RKO (cell line): ENCODE measurements at regions not wholly inside any gene's neighbourhood (a gene's known extent, or its start where the extent isn't known, plus 50 kb on each side); places are given as distances from the start of the nearest gene placed in this dataset.
"Not testable (repeated sequence)": the region's sequence is repeated elsewhere in the genome, so short reads cannot be mapped to it uniquely, and the experiment has no call there.

Source experiments
- DNase-seq: peaks from one replicate; pipeline ENCODE4 v3.0.0-alpha.2; 2016; ENCODE audit warnings: low spot score

DNA sequence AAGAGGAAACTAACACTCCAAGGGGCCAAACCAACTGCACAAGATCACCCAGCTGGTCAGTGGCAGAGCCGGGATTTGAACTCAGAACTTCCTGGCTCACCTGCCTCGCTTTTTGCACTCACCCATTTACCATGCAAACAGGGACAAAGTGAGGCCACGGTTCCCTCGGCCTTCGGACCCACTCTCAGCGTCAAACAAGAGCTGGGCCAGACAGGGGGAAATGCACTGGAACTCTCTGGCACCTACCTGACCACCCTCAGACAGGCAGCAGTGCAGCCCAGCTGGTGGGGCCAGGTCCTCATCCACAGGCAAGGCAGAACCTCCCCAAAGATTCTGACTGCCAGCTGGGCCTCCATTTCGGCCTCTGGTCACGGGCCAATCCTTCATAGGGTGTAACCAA, 93.7 kb upstream of the SRSF6 start:
- no peak for DNase-seq

DNA sequence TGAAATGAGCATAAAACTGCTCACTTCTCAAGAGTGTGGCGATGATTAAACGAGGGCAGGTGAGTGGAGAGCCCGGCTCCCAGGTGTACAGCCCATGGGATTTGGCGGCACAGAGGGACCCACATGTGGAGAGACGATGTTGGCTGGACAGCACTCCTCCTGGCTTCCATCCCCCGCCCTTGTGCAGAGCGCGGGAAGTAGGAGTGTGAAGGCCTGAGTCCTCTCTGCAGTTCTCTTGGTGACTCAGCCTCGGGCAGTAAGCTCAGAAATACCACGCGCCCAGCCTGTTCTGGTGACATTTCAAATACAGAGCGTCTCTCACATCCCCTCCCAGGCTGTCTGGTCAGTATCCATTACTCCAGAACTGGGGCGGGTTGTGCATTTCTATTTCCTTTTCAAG, 94.2 kb upstream of the SRSF6 start:
- peak; percentile 7 for DNase-seq

DNA sequence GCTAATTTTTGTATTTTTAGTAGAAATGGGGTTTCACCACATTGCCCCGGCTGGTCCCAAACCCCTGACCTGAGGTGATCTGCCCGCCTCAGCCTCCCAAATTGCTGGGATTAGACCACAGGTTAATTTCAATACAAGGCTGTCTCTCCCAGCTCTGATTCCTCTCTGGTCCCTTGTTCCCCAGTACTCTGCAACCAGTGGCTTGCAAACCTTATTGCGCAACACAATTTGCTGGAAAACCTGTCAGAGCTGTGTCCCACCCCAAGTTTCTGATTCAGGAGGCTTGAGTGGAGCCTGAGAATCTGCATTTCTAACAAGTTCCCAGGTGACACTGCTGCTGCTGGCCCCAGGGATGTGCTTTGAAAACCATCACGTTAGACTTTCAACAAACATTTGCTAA, 96.2 kb upstream of the SRSF6 start:
- no peak for DNase-seq

DNA sequence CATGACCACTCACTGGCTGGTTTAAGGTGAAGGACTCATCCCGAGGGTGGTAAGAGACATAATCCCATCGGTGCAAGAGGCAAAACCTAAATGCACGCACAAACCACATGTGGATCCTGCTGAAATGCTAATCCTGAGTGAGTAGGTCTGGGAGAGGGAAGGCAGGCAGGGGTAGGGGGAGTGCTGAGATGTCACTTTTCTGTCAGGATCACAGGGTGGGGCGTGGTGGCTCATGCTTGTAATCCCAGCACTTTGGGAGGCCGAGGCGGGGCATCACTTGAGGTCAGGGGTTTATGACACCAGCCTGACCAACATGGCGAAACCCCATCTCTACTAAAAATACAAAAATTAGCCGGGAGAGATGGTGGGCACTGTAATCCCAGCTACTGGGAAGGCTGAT, 97.7 kb upstream of the SRSF6 start:
- DNase-seq: no peak

DNA sequence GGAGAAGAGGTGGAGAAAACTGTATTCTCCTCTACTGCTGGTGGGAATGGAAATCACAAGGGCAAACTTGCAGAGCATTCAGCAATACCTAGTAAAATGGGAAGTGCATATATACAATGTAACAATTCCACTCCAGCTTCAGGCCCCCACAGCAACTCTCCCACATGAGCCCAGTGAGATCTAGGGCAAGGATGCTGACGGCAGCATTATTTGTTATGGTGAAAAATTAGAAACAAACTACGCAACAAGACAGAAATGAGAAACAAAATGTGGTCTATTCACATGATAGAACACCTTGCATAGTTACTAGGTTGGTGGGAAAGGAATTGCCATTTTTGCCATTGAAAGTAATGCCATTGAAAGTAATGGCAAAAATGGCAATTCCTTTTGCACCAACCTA, 98.9 kb upstream of the SRSF6 start:
- no peak for DNase-seq

DNA sequence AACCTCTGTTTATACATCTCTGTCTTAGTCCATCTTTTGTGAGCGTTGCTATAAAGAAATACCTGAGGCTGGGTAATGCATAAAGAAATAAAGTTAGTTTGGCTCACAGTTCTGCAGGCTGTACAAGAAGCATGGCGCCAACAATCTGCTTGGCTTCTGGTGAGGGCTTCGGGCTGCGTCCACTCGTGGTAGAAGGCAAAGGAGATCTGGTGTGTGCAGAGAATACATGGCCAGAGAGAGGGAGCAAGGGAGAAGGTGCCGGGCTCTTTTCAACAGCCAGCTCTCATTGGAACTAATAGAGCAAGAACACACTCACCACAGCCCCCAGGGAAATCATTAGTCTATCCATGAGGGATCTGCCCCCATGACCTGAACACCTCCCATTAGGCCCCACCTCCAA, 100.3 kb upstream of the SRSF6 start:
- no peak for DNase-seq

DNA sequence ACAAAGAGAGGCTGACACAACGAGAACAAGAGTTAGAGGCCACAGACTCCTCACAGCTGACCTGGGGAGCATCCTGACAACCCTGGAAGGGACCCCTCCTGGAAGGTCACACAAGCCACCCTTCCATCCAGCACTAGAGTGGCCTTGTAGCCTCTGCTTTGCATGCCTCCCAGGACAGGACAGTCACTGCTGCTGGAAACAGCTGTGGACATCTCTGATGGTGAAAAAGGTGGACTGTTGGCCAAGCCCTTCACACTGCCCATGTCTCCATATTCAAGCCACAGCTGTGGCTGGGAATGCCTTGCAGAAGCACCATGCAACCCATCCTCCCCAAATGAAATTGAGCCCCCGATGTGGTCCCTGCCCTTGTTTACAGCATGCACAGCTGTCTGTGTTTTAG, 102.1 kb upstream of the SRSF6 start:
- no peak for DNase-seq

DNA sequence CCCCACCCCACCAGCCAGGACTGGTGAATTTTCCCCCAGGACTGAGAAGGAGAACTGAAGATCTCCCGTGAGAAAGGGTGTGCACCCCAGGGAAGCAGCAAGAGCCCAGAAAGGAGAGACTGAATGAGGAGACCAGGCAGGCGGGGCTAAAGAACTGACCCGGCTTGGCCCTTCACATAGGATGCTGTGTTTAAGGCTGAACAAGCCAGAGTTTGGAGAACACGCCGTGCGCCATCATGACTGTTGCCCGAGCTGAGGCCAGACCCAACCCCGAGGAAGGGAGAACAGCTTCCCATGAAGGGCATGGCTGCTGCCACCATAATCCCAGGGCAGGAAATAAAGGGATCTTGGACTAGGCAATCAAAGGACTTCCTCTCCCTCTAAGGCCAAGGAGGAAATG, 104.7 kb upstream of the SRSF6 start:
- no peak for DNase-seq

DNA sequence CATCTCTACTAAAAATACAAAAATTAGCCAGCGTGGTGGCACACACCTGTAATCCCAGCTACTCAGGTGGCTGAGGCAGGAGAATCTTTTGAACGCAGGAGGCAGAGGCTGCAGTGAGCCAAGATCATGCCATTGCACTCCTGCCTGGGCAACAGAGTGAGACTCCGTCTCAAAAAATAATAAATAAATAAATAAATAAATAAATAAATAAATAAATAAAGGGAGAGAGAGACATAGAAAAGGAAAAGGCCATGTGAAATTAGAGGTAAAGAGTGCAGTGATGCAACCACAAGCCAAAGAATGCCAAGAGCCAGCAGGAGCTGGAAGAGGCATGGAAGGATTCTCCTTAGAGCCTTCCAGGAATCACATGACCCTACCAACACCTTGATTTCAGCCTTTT, 107.0 kb upstream of the SRSF6 start:
- DNase-seq: not testable (repeated sequence)

DNA sequence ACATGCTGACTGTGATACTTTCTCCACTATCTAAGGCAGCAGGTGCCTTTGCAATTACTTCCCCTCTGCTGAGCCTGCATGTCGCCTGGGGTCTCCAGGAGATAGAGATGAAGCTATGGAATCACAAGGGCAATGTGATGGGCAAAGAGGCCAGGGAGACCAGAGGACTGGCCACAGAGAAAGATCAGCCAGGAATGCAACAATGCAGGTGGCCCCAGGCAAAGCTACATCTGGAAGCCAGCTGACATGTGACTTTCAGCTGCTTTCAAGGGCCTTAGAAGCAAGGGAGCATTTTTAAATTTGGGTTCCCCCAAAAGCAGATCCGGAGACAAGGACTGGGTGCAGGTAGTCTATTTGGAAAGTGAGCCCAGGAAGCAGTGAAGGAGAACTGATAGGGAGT, 107.9 kb upstream of the SRSF6 start:
- DNase-seq: no peak

DNA sequence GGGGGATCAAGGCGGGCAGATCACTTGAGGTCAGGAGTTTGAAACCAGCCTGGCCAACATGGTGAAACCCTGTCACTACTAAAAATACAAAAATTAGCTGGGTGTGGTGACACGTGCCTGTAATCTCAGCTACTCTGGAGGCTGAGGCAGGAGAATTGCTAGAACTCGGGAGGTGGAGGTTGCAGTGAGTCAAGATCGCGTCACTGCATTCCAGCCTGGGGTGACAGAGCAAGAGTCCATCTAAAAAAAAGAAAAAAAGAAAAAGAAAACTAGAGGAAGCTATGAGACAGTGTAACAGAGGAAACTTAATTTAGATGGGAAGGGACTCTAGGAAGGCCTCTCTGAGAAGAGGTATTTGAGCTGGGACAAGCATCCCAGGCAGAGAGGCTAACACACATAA, 109.9 kb upstream of the SRSF6 start:
- DNase-seq: not testable (repeated sequence)

DNA sequence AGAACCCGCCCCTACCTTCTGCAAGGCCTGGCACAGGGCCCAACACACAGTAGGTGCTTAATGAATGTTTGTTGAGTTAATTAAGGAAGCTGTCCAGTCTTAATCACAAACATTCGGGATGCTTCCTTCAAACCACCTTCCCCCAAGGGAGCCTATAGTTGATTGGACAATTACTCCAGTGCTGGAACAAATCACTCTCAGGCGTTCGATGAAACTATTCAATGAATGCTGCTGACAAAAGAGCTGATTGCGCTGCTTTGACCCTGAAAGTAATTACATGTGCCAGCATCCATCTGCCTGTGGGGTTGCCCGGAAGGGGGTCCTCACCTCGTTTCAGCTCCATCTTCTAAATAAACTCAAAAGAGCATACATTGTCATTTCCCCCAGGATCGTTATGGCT, 112.0 kb upstream of the SRSF6 start:
- no peak for DNase-seq

DNA sequence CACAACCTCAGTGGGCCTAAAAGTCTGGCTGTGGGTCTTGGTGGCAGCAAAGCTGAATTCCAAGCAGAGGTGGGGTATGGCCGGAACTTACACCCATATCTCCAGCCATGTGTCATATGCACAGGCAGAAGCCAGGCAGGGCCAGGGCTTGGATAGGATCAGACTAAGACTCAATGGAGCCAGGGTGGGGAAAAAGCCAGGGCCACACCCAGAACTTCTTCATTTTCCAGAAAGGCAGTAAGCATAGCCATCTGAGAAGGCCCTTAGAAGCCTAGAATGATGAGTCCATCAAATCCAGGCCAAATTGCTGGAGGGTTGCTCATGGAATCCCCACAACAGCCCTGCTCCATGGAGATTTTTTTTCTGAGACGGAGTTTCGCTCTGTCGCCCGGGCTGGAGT, 116.2 kb upstream of the SRSF6 start:
- DNase-seq: no peak

DNA sequence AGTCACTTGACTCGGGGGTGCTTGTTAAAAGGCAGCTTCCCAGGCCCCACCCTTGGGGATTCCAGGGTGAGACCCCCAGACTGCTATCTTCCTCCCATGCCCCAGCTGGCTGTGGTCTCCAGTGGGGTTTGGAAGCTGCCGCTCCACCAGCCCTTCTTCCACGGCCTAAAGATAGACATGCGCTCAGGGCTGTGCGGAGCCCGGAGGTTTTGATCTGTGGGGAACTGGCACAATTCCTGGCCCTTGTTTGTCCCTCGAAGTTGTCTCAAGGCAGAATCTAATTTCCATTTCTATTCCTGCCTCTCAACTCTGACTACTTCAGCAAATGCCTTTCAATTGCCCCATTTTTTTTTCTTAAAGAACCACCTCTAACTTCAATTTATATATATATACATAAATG, 120.7 kb upstream of the SRSF6 start:
- DNase-seq: no peak

DNA sequence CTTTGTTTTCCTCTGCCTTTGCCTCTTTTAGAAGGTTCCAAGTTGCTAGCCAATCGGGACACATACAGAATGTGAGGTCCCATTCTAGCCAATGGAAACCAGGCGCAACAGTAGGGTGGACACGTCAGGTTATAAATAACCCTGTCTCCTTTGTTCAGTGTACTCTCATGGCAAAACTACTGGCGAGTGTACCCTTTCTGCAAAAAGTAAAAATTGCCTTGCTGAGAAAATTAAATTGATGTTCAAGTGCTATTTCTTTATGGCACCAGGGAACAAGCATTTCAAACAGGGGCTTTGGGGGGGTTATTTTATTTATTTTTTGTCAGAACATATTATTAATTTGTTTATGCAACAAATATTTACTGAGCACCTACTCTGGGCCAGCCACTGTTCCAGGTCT, 123.6 kb upstream of the SRSF6 start:
- peak; percentile 25 for DNase-seq

DNA sequence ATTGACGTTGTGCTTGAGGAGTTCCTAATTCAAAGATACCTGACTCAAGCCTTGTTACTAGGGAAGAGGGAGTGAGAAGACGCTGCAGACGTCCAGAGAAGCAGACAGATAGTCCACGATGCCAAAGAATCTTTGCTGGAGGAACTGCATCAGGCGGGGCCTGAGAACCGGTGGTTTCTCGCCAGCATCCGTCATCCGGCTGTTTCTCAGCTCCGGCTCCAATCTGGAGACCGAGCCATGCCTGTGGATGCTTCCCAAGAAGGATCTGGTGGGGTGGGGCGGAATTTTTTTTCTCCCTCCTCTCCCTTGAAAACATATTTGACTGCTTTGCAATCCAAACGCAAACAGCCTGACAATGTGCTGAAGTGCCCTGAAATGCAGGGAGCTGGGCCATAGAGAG, 125.8 kb upstream of the SRSF6 start:
- DNase-seq: no peak

DNA sequence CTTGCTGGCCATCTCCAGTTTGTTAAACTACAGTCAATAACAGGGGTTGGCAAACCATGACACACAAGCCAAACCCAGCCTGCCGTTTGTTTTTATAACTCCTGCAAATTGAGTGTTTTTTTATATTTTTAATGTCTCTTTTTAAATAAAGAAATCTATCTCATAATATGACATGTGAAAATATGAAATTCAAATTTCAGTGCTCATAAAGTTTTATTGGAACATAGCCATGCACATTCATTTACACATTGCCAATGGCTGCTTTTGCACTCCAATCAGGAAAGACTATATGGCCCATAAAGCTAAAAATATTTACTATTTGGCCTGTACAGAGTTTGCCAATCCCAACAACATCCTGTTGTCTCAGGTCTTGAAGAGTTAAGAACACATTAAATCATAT, 129.0 kb upstream of the SRSF6 start:
- no peak for DNase-seq

DNA sequence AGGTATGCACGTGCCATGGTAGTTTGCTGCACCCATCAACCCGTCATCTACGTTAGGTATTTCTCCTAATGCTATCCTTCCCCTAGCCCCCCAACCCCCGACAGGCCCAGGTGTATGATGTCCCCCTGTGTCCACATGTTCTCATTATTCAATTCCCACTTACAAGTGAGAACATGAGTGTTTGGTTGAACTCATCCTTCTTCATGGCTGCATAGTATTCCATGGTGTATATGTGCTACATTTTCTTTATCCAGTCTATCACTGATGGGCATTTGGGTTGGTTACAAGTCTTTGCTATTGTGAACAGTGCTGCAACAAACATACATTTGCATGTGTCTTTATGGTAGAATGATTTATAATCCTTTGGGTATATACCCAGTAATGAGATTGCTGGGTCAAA, 130.5 kb upstream of the SRSF6 start:
- not testable (repeated sequence) for DNase-seq

DNA sequence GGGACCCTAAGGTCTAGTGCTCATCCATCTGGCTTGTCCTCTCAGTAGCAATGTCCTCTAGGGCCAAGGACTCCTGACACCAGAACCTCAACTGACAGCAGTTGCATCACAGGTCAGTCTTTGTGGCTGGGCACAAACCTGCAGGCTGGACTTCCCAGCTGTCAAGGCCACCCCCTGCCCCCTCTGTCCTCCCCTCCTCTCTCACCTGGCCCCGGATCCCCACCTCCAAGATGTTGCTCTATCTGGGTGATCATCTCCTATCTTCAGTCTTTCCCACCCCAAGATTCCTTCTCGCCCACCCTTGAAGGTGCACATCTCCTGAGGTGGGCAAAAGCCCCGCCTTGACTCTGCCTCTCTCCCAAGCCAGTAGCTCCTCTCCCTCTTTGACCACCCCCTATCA, 131.8 kb upstream of the SRSF6 start:
- no peak for DNase-seq

DNA sequence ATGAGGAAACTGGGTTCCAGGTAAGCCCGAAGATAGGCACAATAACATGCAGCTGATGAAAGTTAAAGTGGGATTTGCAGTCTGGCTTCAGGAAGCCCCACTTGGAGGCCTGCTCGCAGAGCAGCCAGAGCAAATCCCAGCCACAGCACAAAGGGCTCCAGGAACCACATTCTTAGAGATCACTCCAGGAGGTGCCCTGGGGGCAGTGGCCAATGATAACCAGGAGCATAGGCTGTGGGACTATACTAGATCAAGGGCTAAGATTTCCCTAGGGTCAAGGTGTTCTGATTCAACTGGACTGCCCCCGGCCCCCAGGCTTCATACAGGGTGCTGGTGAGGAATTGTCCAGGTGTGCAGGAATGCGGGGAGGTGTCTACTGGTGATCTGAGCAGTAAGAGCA, 133.9 kb upstream of the PTPRT start:
- DNase-seq: no peak

DNA sequence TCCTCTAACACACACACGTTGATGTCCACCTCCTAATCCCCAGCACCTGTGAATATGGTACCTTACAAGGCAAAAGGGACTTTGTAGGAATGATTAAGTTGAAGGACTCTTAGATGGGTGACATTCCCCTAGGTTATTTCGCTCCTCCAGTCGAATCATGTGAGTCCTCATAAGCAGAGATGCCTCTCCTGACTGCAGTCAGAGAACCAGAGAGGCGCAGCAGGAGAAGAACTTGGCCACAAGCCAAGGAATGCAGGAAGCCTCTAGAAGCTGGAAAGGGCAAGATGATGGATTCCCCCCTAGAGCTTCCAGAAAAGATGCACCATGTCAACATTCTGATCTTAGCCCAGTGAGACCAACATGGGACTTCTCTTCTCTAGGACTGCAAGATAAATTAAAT, 133.1 kb upstream of the PTPRT start:
- peak; percentile 11 for DNase-seq

DNA sequence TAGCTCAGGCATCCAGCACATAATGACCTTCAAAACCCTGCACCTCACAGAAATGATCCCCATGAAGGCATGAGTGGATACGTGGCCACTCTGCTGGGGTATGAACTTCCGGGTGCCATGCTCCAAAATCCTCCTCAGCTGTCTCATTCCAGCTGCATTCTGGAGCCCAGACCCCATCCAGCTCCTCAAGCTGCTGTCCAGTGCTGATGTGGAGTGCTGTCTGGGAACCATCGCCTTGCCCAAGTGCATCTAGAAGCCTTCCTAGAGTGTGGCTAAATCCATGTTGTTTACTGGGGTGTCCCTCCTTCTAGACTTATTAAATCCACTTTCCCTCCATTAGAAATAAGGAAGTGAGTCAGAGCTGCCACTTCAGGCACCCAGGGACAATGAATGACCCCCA, 130.8 kb upstream of the PTPRT start:
- DNase-seq: no peak

DNA sequence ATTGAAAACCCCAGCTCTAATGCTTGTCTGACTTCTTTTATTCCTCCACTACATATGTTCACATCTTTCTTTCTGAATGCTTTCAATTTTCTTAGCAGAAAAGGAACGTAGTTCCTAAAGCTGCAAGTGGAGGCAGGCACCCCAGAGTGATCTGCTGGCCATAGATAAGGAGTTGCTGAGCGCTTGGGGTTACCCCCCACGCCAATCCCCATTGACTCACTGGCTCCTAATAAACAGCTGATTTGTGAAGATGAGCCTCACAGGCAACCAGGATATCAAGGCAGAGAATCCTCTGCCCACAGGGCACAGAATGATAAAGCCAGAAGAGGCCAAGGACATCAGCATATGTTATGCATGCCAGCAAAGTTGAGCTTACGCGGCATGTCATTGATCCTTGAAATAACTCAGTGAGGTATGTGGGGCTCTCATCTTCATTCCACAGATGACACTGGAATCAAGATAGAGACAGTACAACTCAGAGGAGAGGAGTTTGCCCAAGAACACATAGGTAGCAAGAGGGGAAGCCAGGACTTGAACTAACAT, 129.1 kb upstream of the PTPRT start:
- no peak for DNase-seq

DNA sequence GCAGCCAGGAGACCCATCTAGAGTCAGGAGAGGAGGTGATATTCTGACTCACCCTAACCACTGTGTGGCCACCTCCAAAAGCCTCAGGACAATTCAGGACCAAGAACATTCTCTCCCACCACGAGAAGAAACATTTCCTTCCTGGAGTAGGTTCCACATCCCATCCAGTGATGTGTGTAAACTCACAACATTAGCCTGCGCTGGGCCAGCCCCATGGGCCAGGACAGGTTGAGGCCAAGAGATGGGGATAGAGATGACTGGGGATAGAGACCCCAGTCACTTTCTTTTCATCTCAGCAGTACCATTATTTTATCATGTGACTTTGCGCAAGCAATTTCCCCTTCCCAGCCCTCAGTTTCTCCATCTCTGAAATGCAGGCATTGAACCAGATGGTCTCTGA, 126.6 kb upstream of the PTPRT start:
- DNase-seq: no peak

DNA sequence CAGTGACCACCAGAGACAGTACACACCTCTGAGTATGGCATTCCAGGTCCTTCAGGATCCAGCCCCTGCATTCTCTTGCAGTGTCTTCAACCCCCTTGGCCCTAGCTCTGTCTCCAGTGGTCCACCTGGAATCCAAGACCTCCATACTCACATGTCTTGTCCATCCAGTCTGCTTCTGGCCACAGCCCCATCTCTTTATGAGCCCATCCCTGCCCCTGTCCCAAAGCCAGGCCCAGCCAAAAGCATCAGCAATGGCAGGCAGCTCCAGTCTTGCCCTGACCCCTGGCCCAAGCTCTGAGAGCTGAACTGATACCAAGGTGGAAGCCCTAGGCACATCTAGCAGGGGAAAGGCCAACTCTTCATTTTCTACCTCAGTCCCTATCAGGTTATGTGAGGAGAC, 119.6 kb upstream of the PTPRT start:
- no peak for DNase-seq
